22Rv1 (cell line): ENCODE measurements at regions not wholly inside any gene's neighbourhood (a gene's known extent, or its start where the extent isn't known, plus 50 kb on each side); places are given as distances from the start of the nearest gene placed in this dataset.

Source experiments
- H3K27ac ChIP-seq: fragments of 450-650 bp; 2 replicates; pipeline ENCODE4 v1.5.1; 2017
- ZFX ChIP-seq: fragments of 450-650 bp; IDR thresholded peaks from 2 replicates; pipeline ENCODE4 v1.6.1; 2017; ENCODE audit warnings: antibody characterized with exemption, borderline replicate concordance
- TF ChIP-seq, protein P1 (sequence below): fragments of 450-650 bp; IDR thresholded peaks from 2 replicates; pipeline ENCODE4 v1.5.1; 2017; ENCODE audit warnings: mild to moderate bottlenecking

DNA sequence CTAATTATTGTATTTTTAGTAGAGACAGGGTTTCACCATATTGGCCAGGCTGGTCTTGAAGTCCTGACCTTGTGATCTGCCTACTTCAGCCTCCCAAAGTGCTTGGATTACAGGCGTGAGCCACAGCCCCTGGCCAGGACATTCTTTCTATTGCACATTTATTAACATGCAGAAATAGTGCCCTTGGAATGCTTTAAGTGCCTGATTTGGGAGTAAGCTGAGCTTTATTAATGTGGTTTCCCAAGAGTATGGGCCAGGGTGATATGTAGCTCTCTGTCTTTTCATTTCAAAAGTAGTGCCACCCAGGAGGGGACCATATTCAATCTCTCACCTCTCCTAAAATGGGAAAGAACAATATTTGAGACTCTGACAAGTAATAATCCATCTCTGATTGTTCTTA, 970.7 kb downstream of the KCNMA1 start:
- no peak overlapping the region for H3K27ac ChIP-seq
- TF ChIP-seq, protein P1, sequence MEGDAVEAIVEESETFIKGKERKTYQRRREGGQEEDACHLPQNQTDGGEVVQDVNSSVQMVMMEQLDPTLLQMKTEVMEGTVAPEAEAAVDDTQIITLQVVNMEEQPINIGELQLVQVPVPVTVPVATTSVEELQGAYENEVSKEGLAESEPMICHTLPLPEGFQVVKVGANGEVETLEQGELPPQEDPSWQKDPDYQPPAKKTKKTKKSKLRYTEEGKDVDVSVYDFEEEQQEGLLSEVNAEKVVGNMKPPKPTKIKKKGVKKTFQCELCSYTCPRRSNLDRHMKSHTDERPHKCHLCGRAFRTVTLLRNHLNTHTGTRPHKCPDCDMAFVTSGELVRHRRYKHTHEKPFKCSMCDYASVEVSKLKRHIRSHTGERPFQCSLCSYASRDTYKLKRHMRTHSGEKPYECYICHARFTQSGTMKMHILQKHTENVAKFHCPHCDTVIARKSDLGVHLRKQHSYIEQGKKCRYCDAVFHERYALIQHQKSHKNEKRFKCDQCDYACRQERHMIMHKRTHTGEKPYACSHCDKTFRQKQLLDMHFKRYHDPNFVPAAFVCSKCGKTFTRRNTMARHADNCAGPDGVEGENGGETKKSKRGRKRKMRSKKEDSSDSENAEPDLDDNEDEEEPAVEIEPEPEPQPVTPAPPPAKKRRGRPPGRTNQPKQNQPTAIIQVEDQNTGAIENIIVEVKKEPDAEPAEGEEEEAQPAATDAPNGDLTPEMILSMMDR: no peak
- no peak for TF ChIP-seq ZFX

DNA sequence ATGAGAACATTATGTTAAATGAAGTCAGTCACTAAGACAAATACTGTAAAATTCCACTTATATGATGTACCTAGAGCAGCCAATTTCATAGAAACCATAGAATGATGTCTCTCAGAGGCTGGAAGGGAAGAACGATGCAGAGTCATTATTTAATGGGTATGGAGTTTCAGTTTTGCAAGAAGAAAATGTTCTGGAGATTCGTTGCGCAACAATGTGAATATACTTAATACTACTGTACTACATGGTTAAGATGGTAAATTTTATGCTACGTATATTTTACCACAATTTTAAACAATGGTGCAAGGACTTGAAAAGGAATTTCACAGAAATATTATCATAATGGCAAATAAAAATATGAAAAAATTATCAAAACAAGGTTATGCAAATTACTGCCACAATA, 972.6 kb downstream of the KCNMA1 start:
- no peak overlapping the region for H3K27ac ChIP-seq
- TF ChIP-seq ZFX: no peak
- TF ChIP-seq, protein P1: no peak

DNA sequence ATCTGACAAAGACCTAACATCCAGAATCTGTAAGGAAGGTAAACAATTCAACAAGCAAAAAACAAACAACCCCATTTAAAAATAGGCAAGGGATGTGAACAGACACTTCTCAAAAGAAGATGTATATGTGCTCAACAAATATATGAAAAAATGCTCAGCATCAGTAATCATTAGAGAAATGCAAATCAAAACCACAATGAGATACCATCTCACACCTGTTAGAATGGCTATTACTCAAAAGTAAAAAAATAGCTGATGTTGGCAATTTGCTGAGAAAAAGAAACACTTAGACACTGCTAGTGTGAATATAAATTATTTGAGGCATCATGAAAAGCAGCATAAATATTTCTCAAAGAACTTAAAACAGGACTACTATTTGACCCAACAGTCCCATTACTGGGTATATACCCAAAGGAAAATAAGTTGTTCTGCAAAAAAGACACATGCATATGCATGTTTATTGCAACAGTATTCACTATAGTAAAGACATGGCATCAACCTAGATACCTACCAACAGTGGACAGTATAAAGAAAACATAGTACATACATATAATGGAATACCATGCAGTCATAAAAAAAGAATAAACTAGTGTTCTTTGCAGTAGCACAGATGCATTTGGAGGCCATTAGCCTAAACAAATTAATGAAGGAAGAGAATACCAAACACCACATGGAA, 980.1 kb downstream of the KCNMA1 start:
- no peak overlapping the region for H3K27ac ChIP-seq
- TF ChIP-seq ZFX: no peak
- TF ChIP-seq, protein P1: no peak

DNA sequence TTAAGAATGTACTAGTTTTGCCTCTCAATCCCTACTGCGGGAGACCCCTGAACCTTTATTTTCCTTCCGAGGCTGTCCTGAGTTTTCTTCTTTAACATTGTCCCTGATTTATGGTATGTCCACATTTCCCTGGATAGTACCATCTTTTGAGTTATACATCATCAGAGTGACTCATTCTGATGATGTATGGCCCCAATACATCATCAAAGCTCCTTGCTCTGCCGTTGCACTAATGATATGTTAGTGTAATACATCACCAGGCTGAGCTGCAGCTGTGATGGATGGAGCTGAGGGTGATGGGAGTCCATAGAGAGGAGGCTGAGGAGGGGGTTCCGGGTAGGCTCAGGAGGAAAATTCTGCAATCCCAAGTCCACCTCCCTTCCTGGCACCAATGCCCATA, 986.5 kb downstream of the KCNMA1 start:
- H3K27ac ChIP-seq: no peak overlapping the region
- TF ChIP-seq, protein P1: no peak
- TF ChIP-seq ZFX: no peak

DNA sequence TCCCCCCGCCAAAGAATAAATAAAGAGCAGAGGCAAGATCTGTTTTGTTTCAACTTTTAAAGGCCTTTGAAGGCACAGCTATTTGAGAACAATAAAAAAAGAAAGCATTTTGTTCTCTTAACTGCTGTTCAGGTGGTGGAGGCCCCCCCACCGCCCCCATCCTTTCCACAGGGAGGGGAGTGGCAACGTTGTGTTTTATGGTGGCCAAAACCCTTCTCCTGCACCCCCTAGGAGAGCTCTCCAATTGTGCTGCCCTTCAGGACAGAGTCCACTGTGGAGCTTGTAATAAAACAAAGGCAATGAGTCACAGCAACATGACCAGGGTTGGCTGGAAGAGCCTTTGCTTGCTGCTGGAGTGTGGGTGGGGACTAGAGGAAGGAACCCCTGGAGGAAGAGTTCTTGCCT, 987.9 kb downstream of the KCNMA1 start:
- TF ChIP-seq, protein P1: no peak
- no peak for TF ChIP-seq ZFX
- no peak overlapping the region for H3K27ac ChIP-seq

DNA sequence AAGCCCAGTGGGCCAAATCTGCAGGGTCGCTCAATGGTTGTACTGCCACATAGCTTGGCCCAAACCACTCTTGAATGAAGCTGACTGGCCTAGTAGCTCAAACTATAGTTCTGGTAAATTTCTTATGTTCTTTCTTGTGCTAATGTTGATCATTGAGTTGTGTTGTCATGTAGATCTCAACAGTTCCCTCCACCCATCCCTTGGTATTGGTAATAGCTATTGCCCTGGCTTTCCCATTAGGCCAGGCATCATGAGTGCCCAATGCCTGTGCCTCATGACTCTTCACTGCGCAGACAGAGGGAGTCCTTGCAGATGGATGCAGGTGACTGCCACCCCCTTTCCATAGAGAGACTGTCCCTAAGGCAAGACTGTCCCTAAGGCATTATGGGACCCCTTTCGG, 988.4 kb downstream of the KCNMA1 start:
- H3K27ac ChIP-seq: no peak overlapping the region
- TF ChIP-seq, protein P1: no peak
- no peak for TF ChIP-seq ZFX

DNA sequence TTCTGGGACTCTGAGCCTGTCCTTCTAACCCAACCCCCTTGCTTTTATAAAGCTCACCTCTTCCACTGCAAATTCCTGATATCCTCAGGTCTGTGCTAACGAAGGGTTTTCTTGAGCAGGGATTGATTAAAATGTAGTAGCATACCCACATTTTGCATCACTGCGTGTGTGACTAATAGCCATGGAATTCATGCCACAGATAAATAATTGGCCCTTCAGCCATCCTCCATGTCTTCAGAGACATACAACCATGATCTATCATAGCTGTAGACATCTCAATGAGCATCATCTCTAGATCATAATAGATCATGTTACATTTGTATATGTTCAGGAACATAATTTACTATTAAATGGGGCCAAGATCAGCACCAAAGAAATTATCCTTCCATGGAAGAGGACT, 990.3 kb downstream of the KCNMA1 start:
- TF ChIP-seq ZFX: no peak
- TF ChIP-seq, protein P1: no peak
- H3K27ac ChIP-seq: no peak overlapping the region
